Superior temporal gyrus (tissue), 1 donor: ENCODE measurements at regions not wholly inside any gene's neighbourhood (a gene's known extent, or its start where the extent isn't known, plus 50 kb on each side); places are given as distances from the start of the nearest gene placed in this dataset.
A peak's percentile ranks its signal among the peaks of the same experiment; 100 is the strongest.
"Not testable (repeated sequence)": the region's sequence is repeated elsewhere in the genome, so short reads cannot be mapped to it uniquely, and the experiment has no call there.

Experiments
- DNase-seq: peaks from one replicate; pipeline ENCODE4 v3.0.0-alpha.2; 2016; ENCODE audit errors: extremely low spot score

GRCh38 chr2:110394769-110395168 is 77.8 kb downstream of the LIMS4 start:
- DNase-seq = not testable (repeated sequence)

- not testable (repeated sequence) for DNase-seq
These were observed 80.2 kb downstream of the LIMS4 start for GRCh38 chr2:110392366-110392765.

- DNase-seq = not testable (repeated sequence)
These were observed 81.6 kb downstream of the LIMS4 start for GRCh38 chr2:110391035-110391418.

- DNase-seq = peak; percentile 1
These were observed 82.1 kb downstream of the LIMS4 start for GRCh38 chr2:110390351-110391034.

GRCh38 chr2:110387044-110387443 is 85.6 kb downstream of the LIMS4 start:
- DNase-seq = not testable (repeated sequence)

GRCh38 chr2:110386546-110386945 is 86.1 kb downstream of the LIMS4 start:
- DNase-seq = not testable (repeated sequence)

- not testable (repeated sequence) for DNase-seq
These were observed 87.9 kb downstream of the LIMS4 start for GRCh38 chr2:110384736-110385119.

GRCh38 chr2:110384109-110384735 is 88.4 kb downstream of the LIMS4 start:
- not testable (repeated sequence) for DNase-seq

GRCh38 chr2:110383163-110384048 is 89.2 kb downstream of the LIMS4 start:
- not testable (repeated sequence) for DNase-seq

- DNase-seq = not testable (repeated sequence)
These were observed 99.1 kb downstream of the LIMS4 start for GRCh38 chr2:110373519-110373918.

GRCh38 chr2:110371633-110372032 is 101.0 kb downstream of the LIMS4 start:
- DNase-seq = not testable (repeated sequence)

- DNase-seq = not testable (repeated sequence)
These were observed 115.0 kb downstream of the LIMS4 start for GRCh38 chr2:110357616-110358015.

GRCh38 chr2:110354294-110355018 is 118.2 kb downstream of the LIMS4 start:
- DNase-seq = not testable (repeated sequence)

GRCh38 chr2:110350718-110351117 is 121.9 kb downstream of the LIMS4 start:
- not testable (repeated sequence) for DNase-seq

GRCh38 chr2:110348902-110349301 is 123.7 kb downstream of the LIMS4 start:
- not testable (repeated sequence) for DNase-seq

- peak; percentile 1 for DNase-seq
These were observed 128.1 kb downstream of the LIMS4 start for GRCh38 chr2:110344405-110345035.

- not testable (repeated sequence) for DNase-seq
These were observed 129.7 kb upstream of the MTLN start for GRCh38 chr2:110342077-110342476.

- not testable (repeated sequence) for DNase-seq
These were observed 126.8 kb upstream of the MTLN start for GRCh38 chr2:110339126-110339525.

GRCh38 chr2:110338277-110339003 is 126.1 kb upstream of the MTLN start:
- not testable (repeated sequence) for DNase-seq

- not testable (repeated sequence) for DNase-seq
These were observed 123.7 kb upstream of the MTLN start for GRCh38 chr2:110336071-110336470.
